ENCODE measurements at regions not wholly inside any gene's neighbourhood (a gene's known extent, or its start where the extent isn't known, plus 50 kb on each side); places are given as distances from the start of the nearest gene placed in this dataset.

DNA sequence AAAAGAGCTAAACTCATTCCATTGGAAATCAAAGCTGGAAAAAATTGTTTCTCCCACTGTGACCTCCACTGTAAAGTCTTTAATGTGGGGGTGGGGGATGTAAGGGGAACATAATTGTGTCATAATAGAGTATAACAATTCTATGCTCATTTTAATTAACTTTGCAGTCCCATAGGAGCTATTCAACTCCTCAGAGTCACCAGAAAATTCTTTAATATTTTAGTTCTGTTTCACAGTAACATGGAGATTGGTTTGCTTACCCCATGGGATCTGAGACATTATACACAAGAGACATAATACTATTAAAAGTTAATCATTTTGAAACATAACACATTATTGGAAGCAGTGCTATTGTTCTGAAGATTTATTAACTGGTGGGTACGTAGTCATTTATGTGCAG lies 765.9 kb upstream of the GRM7 start:
- WGBS, 2 donors (ENCODE audit: extremely low coverage in 2 of 2, insufficient read length in 2 of 2, insufficient replicate concordance in 1 of 2): no CpG with 5 or more reads among the region's 1 CpG
- no peak overlapping the region for H3K23ac ChIP-seq (ENCODE audit: low read depth, low read length, poor library complexity)
- H3K27ac ChIP-seq (replicated peaks; ENCODE audit: low read length): no peak overlapping the region
- H3K27me3 ChIP-seq (ENCODE audit: control insufficient read depth in 3 of 3, insufficient read depth in 3 of 3, low read depth in 1 of 3, low read length in 3 of 3): no peaks in the 10 kb centered on the region
- no peaks in the 10 kb centered on the region for H3K79me1 ChIP-seq (ENCODE audit: low read depth, low read length)
- H2AFZ ChIP-seq (ENCODE audit: low read length): no peak overlapping the region
- no peaks in the 10 kb centered on the region for H3K4me1 ChIP-seq (ENCODE audit: control insufficient read depth in 2 of 2, insufficient read depth in 1 of 2, low read depth in 1 of 2, low read length in 2 of 2)
- no peak overlapping the region for H2AK5ac ChIP-seq (ENCODE audit: low read depth, low read length)
- DNase-seq (ENCODE audit: low spot score): no peak
- H3K18ac ChIP-seq (ENCODE audit: low read length): no peak overlapping the region
- H3K4ac ChIP-seq (ENCODE audit: low read length): no peak overlapping the region
- no peak overlapping the region for H3K4me3 ChIP-seq (ENCODE audit: low read length in 2 of 2)
- no peak overlapping the region for H3K9ac ChIP-seq (ENCODE audit: low read depth, low read length, poor library complexity)
- H3K9me3 ChIP-seq (replicated peaks in 1 of 2; ENCODE audit: control insufficient read depth in 2 of 2, insufficient read depth in 1 of 2, low read depth in 1 of 2, low read length in 2 of 2): no peaks in the 10 kb centered on the region
- H4K91ac ChIP-seq (ENCODE audit: low read depth, low read length, poor library complexity): no peak overlapping the region
- no peak overlapping the region for H3K4me2 ChIP-seq (ENCODE audit: insufficient read depth, low read length, poor library complexity, severe bottlenecking)
- no peak overlapping the region for H2BK15ac ChIP-seq (ENCODE audit: low read length)
- no peaks in the 10 kb centered on the region for H3K36me3 ChIP-seq (replicated peaks in 1 of 2; ENCODE audit: control insufficient read depth in 2 of 2, insufficient read depth in 2 of 2, low read length in 2 of 2)
- no peak overlapping the region for H2BK120ac ChIP-seq (ENCODE audit: low read depth, low read length)
- no peak overlapping the region for H3K14ac ChIP-seq (ENCODE audit: low read length)
- H2BK5ac ChIP-seq (ENCODE audit: low read length): no peak overlapping the region
- no peak overlapping the region for H2BK12ac ChIP-seq (ENCODE audit: low read length)
- no peak overlapping the region for H4K8ac ChIP-seq (ENCODE audit: low read depth, low read length)

DNA sequence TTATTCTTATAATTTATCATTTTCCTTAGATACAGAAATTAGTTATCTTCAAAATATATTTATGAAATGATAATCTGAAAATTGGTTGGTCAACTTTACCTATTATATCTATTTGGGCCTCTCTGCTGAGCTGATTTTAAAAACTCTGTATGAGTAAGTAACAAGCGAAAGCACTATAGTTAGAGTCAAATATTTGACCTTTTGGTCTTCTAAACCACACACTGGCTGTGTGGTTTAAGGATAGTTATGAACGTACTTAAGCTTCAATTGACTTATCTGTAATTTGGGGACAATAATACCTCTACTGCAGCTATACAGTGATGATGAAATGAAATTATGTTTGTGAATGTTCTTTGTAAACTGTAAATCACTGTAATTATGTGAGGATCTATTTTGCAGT lies 763.9 kb upstream of the GRM7 start:
- H3K4me1 ChIP-seq (ENCODE audit: control insufficient read depth in 2 of 2, insufficient read depth in 1 of 2, low read depth in 1 of 2, low read length in 2 of 2): no peaks in the 10 kb centered on the region
- H2BK12ac ChIP-seq (ENCODE audit: low read length): no peak overlapping the region
- H3K27me3 ChIP-seq (ENCODE audit: control insufficient read depth in 3 of 3, insufficient read depth in 3 of 3, low read depth in 1 of 3, low read length in 3 of 3): no peaks in the 10 kb centered on the region
- no peak overlapping the region for H3K4me3 ChIP-seq (ENCODE audit: low read length in 2 of 2)
- H2BK120ac ChIP-seq (ENCODE audit: low read depth, low read length): no peak overlapping the region
- H3K4ac ChIP-seq (ENCODE audit: low read length): no peak overlapping the region
- H3K23ac ChIP-seq (ENCODE audit: low read depth, low read length, poor library complexity): no peak overlapping the region
- no peak overlapping the region for H2AFZ ChIP-seq (ENCODE audit: low read length)
- H2BK15ac ChIP-seq (ENCODE audit: low read length): no peak overlapping the region
- no peaks in the 10 kb centered on the region for H3K79me1 ChIP-seq (ENCODE audit: low read depth, low read length)
- no peak overlapping the region for H4K8ac ChIP-seq (ENCODE audit: low read depth, low read length)
- no peak overlapping the region for H3K4me2 ChIP-seq (ENCODE audit: insufficient read depth, low read length, poor library complexity, severe bottlenecking)
- H3K36me3 ChIP-seq (replicated peaks in 1 of 2; ENCODE audit: control insufficient read depth in 2 of 2, insufficient read depth in 2 of 2, low read length in 2 of 2): no peaks in the 10 kb centered on the region
- H2BK5ac ChIP-seq (ENCODE audit: low read length): no peak overlapping the region
- no peak overlapping the region for H2AK5ac ChIP-seq (ENCODE audit: low read depth, low read length)
- no peak overlapping the region for H4K91ac ChIP-seq (ENCODE audit: low read depth, low read length, poor library complexity)
- no peak for DNase-seq (ENCODE audit: low spot score)
- H3K9ac ChIP-seq (ENCODE audit: low read depth, low read length, poor library complexity): no peak overlapping the region
- no CpG with 5 or more reads among the region's 2 CpGs for WGBS, 2 donors (ENCODE audit: extremely low coverage in 2 of 2, insufficient read length in 2 of 2, insufficient replicate concordance in 1 of 2)
- H3K18ac ChIP-seq (ENCODE audit: low read length): no peak overlapping the region
- H3K9me3 ChIP-seq (replicated peaks in 1 of 2; ENCODE audit: control insufficient read depth in 2 of 2, insufficient read depth in 1 of 2, low read depth in 1 of 2, low read length in 2 of 2): no peaks in the 10 kb centered on the region
- H3K27ac ChIP-seq (replicated peaks; ENCODE audit: low read length): no peak overlapping the region
- no peak overlapping the region for H3K14ac ChIP-seq (ENCODE audit: low read length)

DNA sequence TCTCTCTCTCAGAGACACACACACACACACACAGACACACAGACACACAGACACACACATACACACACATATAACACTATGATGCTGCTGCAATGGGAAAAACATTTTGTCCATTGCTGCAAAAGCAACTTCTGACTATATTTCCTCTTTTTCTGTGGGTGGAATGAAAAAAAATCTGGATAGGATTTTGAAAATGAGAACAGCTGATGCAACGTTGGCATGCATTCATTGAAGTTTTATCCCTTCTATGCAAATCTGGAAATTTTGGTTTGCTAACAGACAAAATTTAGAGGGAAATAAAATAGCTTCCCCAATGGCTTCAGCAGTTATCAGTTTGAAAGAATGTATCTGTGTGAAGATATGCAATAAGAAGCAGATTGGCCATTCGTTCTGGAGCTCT lies 763.4 kb upstream of the GRM7 start:
- Histone ChIP-seq H2BK120ac (ENCODE audit: low read depth, low read length) (no peak overlapping the region), H2BK12ac (ENCODE audit: low read length) (no peak overlapping the region), H3K27me3 (ENCODE audit: control insufficient read depth in 3 of 3, insufficient read depth in 3 of 3, low read depth in 1 of 3, low read length in 3 of 3) (no peaks in the 10 kb centered on the region), H3K4ac (ENCODE audit: low read length) (no peak overlapping the region), H2BK5ac (ENCODE audit: low read length) (no peak overlapping the region), H2BK15ac (ENCODE audit: low read length) (no peak overlapping the region), H3K14ac (ENCODE audit: low read length) (no peak overlapping the region), H2AK5ac (ENCODE audit: low read depth, low read length) (no peak overlapping the region), H3K18ac (ENCODE audit: low read length) (no peak overlapping the region), H3K36me3 (replicated peaks in 1 of 2; ENCODE audit: control insufficient read depth in 2 of 2, insufficient read depth in 2 of 2, low read length in 2 of 2) (no peaks in the 10 kb centered on the region), H3K4me3 (ENCODE audit: low read length in 2 of 2) (no peak overlapping the region), H3K4me2 (ENCODE audit: insufficient read depth, low read length, poor library complexity, severe bottlenecking) (no peak overlapping the region), H4K8ac (ENCODE audit: low read depth, low read length) (no peak overlapping the region), H3K9me3 (replicated peaks in 1 of 2; ENCODE audit: control insufficient read depth in 2 of 2, insufficient read depth in 1 of 2, low read depth in 1 of 2, low read length in 2 of 2) (no peaks in the 10 kb centered on the region), H3K9ac (ENCODE audit: low read depth, low read length, poor library complexity) (no peak overlapping the region), H3K27ac (replicated peaks; ENCODE audit: low read length) (no peak overlapping the region), H2AFZ (ENCODE audit: low read length) (no peak overlapping the region), H3K4me1 (ENCODE audit: control insufficient read depth in 2 of 2, insufficient read depth in 1 of 2, low read depth in 1 of 2, low read length in 2 of 2) (no peaks in the 10 kb centered on the region), H4K91ac (ENCODE audit: low read depth, low read length, poor library complexity) (no peak overlapping the region), H3K23ac (ENCODE audit: low read depth, low read length, poor library complexity) (no peak overlapping the region), H3K79me1 (ENCODE audit: low read depth, low read length) (no peaks in the 10 kb centered on the region)
- DNase-seq (ENCODE audit: low spot score): no peak
- no CpG with 5 or more reads among the region's 2 CpGs for WGBS, 2 donors (ENCODE audit: extremely low coverage in 2 of 2, insufficient read length in 2 of 2, insufficient replicate concordance in 1 of 2)

DNA sequence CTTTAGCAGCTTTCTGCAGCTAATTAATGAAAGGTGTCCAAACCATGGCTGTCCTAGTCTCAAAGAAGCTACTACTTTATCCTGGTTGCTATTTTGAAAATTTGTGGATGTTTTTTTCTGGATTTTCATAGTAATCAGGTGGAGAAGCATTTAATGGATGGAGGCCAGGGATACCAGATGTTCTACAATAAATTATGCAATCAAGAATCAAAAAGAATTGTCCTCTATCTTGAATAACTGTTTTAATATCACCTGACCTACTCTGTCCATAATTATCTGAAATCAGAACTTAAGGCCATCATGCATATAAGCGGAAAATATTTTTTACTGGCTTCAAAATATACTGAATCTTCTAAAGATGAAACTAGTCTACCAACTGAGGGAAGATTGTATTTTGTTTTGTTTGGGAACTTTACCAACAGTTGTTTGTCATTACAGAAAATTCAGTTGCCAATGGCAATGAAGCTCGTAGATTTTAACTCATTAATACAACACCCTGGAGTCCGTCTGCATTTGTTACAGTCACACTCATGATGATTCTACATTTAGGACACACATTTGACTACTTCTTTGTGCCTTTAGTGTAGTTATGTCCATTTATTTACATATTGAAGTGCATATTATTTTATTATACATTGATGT lies 762.3 kb upstream of the GRM7 start:
- Histone ChIP-seq H4K91ac (ENCODE audit: low read depth, low read length, poor library complexity) (no peak overlapping the region), H2AFZ (ENCODE audit: low read length) (no peak overlapping the region), H2BK15ac (ENCODE audit: low read length) (no peak overlapping the region), H3K79me1 (ENCODE audit: low read depth, low read length) (no peaks in the 10 kb centered on the region), H3K4me2 (ENCODE audit: insufficient read depth, low read length, poor library complexity, severe bottlenecking) (no peak overlapping the region), H3K4me1 (ENCODE audit: control insufficient read depth in 2 of 2, insufficient read depth in 1 of 2, low read depth in 1 of 2, low read length in 2 of 2) (no peaks in the 10 kb centered on the region), H4K8ac (ENCODE audit: low read depth, low read length) (no peak overlapping the region), H2BK5ac (ENCODE audit: low read length) (no peak overlapping the region), H3K23ac (ENCODE audit: low read depth, low read length, poor library complexity) (no peak overlapping the region), H3K9me3 (replicated peaks in 1 of 2; ENCODE audit: control insufficient read depth in 2 of 2, insufficient read depth in 1 of 2, low read depth in 1 of 2, low read length in 2 of 2) (no peaks in the 10 kb centered on the region), H3K9ac (ENCODE audit: low read depth, low read length, poor library complexity) (no peak overlapping the region), H3K36me3 (replicated peaks in 1 of 2; ENCODE audit: control insufficient read depth in 2 of 2, insufficient read depth in 2 of 2, low read length in 2 of 2) (no peaks in the 10 kb centered on the region), H3K4ac (ENCODE audit: low read length) (no peak overlapping the region), H3K4me3 (ENCODE audit: low read length in 2 of 2) (no peak overlapping the region), H3K27ac (replicated peaks; ENCODE audit: low read length) (no peak overlapping the region), H3K18ac (ENCODE audit: low read length) (no peak overlapping the region), H2AK5ac (ENCODE audit: low read depth, low read length) (no peak overlapping the region), H2BK12ac (ENCODE audit: low read length) (no peak overlapping the region), H2BK120ac (ENCODE audit: low read depth, low read length) (no peak overlapping the region), H3K27me3 (ENCODE audit: control insufficient read depth in 3 of 3, insufficient read depth in 3 of 3, low read depth in 1 of 3, low read length in 3 of 3) (no peaks in the 10 kb centered on the region), H3K14ac (ENCODE audit: low read length) (no peak overlapping the region)
- no peak for DNase-seq (ENCODE audit: low spot score)
- no CpG with 5 or more reads among the region's 3 CpGs for WGBS, 2 donors (ENCODE audit: extremely low coverage in 2 of 2, insufficient read length in 2 of 2, insufficient replicate concordance in 1 of 2)
